ENCODE measurements at regions not wholly inside any gene's neighbourhood (a gene's known extent, or its start where the extent isn't known, plus 50 kb on each side); places are given as distances from the start of the nearest gene placed in this dataset.

DNA sequence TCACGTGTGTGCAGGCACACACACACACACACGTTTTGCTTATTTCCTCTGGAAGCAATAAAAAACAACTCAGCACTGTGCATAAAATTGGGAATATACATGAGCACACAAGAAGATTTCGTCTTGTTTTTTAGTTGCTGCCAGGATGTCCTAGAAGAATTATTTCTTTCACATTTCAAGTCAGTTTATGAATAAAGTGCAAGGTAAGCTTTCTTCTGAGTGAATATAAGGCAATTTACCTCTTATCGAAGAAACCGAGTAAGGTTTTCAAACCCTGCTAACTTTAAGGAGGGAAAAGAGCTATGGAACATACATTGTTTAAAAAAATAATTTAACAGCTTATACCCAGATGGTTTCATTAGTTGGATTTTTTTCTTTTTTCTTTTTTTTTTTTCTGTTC, 855.4 kb upstream of the NR2F2 start:
- DNase-seq, result no peak

DNA sequence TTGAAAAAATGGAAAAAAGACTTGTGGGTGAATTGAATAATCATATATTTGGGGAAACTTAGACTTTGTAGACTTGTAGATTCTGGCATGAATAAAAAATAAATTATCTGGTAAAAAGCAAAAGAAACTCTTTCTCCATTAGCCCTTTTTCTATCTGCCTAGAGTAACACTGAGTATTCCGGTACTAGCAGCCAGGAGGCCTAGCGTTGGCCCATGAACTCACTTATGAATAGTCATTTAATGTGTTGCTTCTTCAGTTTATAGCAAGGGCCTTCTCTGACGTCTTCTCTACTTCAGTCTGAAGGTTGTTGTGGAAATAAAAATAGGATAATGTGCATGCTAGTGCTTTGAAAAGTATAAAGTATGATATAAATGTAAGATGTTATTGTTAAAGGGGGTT, 851.2 kb upstream of the NR2F2 start:
- no peak for DNase-seq

- DNase-seq, result no peak
These were observed 845.1 kb upstream of the NR2F2 start for GRCh38 chr15:95485367-95485766.

- DNase-seq, result no peak
These were observed 844.3 kb upstream of the NR2F2 start for GRCh38 chr15:95486224-95486623.

GRCh38 chr15:95489103-95489502, 841.4 kb upstream of the NR2F2 start:
- DNase-seq, result no peak

DNA sequence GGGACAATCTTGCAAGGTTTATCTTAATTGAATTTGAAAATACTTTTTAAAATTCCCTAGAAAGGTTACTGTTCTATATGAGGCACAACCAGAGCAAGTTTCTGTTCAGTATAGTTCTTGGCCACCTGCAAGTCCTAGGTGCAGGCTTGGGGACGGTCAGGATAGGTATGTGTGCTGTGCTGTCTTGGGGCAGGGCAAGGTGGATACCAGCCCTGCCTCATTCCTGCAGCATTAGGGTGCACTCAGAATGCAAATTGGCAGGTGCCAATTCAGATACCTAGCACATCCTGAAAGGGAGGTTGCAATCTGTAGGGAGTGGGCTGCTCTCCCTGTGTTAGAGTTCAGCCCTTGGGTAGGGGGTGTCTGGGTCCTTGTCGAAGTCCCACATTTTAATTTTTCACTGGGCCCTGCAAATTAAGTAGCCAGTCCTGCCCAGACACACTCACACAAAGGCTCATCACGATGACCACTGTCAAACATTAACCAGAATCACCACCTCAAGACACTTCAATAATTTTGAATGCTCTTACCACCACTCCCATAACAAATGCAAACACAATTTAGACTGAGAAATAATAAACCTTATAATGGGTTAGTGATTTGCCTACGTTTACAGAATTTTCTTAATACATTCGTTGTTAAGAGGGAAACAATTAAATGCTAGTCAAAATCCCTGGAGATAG, 838.0 kb upstream of the NR2F2 start:
- DNase-seq, result no peak

GRCh38 chr15:95494971-95495541, 835.4 kb upstream of the NR2F2 start:
- DNase-seq, result no peak

GRCh38 chr15:95497634-95498033, 832.9 kb upstream of the NR2F2 start:
- no peak for DNase-seq

- no peak for DNase-seq
These were observed 831.5 kb upstream of the NR2F2 start for GRCh38 chr15:95498961-95499360.

DNA sequence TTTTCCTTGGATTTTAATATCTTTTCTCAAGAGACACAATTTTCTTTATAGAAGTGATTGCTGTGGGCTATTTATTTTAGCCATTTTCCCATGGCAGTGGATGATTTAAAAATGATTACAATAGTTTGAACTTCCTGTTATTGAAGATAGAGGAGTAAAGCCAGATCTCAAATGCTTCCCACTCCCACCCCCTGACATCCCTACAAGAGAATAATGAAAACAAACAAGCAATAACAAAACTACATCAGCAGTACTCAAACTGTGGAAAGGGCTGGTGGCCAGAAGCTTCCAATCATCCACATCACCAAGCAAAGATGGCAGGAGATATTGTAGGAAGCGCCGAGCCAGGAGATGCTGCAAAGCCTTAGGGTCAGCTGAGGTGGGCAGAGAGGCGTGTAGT, 831.1 kb upstream of the NR2F2 start:
- no peak for DNase-seq

- DNase-seq, result no peak
These were observed 828.6 kb upstream of the NR2F2 start for GRCh38 chr15:95501865-95502264.

GRCh38 chr15:95503107-95503506, 827.4 kb upstream of the NR2F2 start:
- DNase-seq, result no peak

GRCh38 chr15:95503640-95504225, 826.8 kb upstream of the NR2F2 start:
- DNase-seq, result no peak

- DNase-seq, result no peak
These were observed 818.8 kb upstream of the NR2F2 start for GRCh38 chr15:95511671-95512070.

GRCh38 chr15:95512906-95513305, 817.6 kb upstream of the NR2F2 start:
- no peak for DNase-seq

- no peak for DNase-seq
These were observed 810.6 kb upstream of the NR2F2 start for GRCh38 chr15:95519887-95520286.

- DNase-seq, result no peak
These were observed 810.0 kb upstream of the NR2F2 start for GRCh38 chr15:95520511-95520910.

GRCh38 chr15:95520922-95521321, 809.6 kb upstream of the NR2F2 start:
- DNase-seq, result no peak

DNA sequence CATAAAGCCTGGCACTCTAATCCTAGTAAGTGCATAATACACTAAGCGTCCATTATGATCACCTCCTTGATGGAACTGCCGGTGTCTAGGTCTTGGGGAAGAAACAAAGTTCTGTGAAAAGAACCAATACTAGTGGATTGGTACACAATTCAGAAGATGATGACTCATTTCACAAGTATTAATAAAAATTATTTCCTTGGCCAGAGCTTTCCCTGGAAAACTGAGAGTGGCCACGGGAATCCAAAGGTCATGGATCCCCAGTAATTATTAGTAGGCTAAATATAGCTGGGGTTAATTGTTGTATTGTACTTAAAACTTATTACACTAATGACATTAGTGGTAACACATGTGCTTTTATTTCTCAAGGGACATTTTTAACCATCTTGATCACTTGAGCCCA, 808.0 kb upstream of the NR2F2 start:
- DNase-seq, result no peak

DNA sequence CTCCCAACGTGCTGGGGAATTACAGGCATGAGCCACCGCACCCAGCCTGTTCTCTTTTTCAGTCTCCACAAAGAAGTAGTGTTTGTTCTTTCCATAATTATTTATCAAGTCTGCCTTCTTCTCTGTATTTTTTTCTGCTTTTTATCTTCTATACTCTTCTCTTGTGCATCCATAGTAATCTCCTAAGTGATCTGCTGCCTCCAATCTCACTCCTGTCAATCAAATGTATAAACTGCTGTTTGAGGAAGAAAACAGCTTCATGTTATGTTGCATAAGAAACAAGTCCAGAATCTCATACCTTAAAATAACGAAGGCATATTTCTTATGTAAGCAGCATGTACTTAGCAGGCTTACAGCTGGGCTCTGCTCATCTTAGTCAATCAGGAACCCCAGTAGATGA, 801.6 kb upstream of the NR2F2 start:
- DNase-seq, result no peak

- DNase-seq, result no peak
These were observed 793.9 kb upstream of the NR2F2 start for GRCh38 chr15:95536638-95537037.

DNA sequence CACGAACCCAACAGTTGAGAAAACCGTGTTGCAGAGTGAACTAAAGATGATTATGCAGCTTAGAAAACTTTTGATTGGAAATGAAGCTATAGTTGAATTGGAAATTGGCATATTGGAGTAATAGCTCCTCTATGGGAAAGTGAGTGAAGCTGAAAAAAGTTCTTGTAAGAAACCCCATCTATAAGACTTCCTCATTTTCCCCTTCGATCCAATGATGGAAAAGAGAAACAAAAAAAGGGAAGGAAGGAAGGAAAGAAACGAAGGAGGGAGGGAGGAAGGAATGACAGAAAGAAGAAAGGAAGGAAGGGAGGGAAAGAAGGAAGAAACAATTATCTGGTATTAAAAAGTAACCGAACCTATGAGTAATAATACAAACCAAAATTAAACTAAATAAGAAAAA, 791.8 kb upstream of the NR2F2 start:
- DNase-seq, result no peak

DNA sequence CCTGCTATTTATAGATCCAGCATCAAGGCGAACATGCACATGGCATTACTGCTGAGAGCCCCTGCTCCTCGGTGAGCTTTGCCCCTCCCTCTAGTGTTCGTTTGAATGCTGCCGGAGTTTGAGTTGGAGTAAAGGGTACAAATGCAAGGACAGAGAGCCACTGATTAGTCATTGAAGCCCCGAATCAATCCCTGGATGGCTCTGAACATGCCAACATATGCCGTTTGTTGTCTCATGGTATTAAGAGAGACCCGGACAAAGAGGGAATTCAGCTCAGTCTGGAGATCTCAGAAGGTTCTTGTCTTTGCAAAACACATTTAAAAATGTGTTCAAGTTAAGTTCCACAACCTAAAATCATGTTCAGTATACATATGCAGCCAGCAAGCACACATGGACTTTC, 789.2 kb upstream of the NR2F2 start:
- DNase-seq, result no peak

GRCh38 chr15:95549168-95549738, 781.2 kb upstream of the NR2F2 start:
- no peak for DNase-seq

- DNase-seq, result no peak
These were observed 779.8 kb upstream of the NR2F2 start for GRCh38 chr15:95550702-95551101.

All from stimulated activated naive CD4-positive, alpha-beta T cell treated with Interleukin-2 at 50 U/mL for 16 hours (primary cell).